GM10266 (cell line): ENCODE measurements at regions not wholly inside any gene's neighbourhood (a gene's known extent, or its start where the extent isn't known, plus 50 kb on each side); places are given as distances from the start of the nearest gene placed in this dataset.

Experiments
- DNase-seq: peaks from one replicate; pipeline ENCODE4 v3.0.0; 2012; ENCODE audit errors: extremely low spot score
- TF ChIP-seq, protein P1 (sequence below): IDR thresholded peaks from 2 replicates; pipeline ENCODE4 v1.5.1; 2012; ENCODE audit warnings: mild to moderate bottlenecking, low read depth; ENCODE audit not compliant: control insufficient read depth, insufficient read depth; ENCODE audit errors: missing control alignments

DNA sequence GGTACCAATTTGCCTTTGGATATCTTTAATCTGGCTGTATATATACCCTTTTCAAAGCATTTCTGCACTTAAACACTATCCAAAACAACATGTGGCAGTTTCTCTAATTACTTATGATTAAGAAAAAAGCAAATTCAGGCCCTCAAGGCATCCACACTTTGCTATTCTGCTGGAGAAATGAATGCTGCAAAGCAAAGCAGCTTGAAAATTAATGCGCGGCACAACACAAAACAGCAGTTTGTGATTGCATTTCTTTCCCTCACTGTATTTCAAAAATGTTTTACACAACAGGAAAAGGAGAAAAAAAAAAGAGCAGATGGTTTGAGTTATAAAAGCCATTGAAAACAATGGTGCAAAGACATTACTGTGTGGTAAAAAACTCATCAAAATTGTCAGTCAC, 738.4 kb upstream of the RAG2 start:
- DNase-seq = no peak
- TF ChIP-seq, protein P1, sequence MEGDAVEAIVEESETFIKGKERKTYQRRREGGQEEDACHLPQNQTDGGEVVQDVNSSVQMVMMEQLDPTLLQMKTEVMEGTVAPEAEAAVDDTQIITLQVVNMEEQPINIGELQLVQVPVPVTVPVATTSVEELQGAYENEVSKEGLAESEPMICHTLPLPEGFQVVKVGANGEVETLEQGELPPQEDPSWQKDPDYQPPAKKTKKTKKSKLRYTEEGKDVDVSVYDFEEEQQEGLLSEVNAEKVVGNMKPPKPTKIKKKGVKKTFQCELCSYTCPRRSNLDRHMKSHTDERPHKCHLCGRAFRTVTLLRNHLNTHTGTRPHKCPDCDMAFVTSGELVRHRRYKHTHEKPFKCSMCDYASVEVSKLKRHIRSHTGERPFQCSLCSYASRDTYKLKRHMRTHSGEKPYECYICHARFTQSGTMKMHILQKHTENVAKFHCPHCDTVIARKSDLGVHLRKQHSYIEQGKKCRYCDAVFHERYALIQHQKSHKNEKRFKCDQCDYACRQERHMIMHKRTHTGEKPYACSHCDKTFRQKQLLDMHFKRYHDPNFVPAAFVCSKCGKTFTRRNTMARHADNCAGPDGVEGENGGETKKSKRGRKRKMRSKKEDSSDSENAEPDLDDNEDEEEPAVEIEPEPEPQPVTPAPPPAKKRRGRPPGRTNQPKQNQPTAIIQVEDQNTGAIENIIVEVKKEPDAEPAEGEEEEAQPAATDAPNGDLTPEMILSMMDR = no peak

DNA sequence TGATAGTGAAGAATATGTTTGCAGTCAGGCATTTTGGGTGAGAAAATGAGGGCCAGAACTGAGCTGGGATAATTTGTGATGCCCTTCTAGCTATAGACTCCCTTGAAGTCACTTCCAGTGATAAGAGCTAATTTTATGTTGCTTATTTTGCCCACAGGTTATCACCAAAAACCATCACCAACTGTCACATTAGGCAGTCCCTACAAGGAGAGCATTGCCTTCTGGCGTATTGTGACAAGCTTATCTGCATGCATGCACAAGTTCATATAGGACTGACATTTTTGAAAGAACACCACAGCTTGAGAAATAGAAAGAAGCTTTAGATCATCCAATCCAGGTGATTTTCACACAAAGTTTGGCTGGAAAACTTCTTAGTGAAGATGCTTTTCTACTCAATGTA, 735.3 kb upstream of the RAG2 start:
- TF ChIP-seq, protein P1 = no peak
- DNase-seq = no peak

DNA sequence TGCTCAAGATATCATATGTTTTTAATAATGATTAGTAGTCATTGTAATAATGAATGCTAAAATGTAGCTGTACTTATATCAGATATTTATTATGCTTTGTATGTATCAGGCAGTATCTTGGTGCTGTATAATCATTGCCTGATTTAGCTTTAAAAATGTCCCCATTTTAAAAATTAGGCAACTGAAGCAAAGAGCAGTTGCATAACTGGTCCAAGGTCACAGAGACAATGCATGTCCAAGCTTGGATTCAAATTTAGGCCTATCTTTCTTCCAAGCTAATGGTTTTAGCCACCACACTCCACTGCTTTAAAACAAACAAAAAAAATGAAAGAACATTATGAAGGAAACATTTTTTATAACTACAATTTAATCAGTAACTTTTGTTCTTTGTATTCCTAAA, 725.8 kb upstream of the RAG2 start:
- TF ChIP-seq, protein P1 = no peak
- DNase-seq = no peak

DNA sequence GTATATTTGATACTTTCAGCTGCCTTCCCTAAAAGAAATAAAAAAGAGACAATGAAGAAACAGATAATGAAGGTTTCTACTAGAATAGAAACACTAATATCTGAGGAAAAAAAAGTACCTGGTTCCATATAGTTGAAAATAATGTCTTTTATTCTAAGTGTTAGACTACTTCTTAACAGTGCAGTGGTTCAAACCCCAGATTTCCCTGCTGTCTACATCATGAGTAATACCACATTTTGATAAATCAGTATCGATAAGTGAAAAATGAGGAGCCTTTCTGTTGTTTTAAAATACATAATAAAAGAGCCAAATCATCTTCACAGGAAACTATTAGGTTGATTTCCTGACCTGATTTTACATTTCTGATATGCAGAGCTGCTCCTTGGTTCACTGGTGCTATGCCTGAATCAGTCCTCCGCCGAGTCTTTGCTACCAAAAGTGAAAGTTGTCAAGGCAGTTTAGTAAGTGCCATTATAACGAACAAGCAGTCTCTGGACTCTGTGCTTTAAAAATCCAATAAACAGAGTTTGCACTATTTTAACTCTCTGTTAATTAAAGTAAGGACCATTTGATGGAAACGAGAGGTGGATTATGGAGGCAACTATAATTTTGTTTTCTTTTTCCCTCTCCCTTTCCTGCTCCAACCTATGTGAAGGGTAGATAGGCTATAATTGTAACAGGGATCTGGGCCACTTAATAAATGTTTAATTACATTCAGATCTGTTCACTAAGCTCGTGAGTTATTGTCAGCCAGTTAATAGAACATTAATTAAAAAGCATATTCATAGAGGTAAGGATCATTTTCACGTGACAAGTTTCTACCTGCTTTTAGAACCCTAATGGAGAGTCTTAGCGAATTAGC, 724.5 kb upstream of the RAG2 start:
- DNase-seq = no peak

DNA sequence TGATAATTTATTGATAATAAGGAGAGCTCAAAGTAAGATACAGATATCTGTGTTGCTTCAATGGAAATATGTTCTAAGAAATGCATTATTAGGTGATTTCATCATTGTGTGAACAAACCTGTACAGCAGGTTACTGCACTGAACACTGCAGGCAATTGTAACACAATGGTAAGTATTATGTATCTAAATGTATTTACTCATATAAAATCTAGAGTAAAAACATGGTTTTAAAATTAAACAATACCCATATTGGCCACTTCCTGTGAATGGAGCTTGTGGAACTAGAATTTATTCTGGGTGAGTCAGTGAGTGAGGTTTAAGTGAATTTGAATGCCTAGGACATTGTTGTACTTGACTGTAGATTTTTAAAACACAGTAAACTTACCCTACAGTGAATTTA, 722.9 kb upstream of the RAG2 start:
- DNase-seq = no peak

More for the DNA sequence above, 724.5 kb upstream of the RAG2 start:
- TF ChIP-seq, protein P1 = no peak

DNA sequence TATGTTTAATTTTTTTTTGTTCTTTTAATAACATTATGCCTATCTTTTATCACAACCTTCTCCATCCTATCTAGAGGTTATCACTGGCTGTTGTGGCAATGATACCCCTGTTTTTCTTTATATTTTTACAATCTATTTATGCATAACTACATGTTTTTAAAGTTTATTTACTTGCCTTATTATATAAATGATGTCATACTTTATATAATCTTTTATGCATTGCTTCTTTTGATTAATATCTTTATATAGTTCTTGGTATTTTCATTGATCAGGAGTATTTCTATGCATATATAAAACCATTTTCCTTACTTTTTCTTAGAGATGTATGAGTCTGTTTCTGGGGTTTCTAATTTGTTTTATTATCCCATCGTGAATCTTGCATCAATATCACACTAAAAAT, 719.8 kb upstream of the RAG2 start:
- no peak for DNase-seq
- TF ChIP-seq, protein P1 = no peak

More for the DNA sequence above, 722.9 kb upstream of the RAG2 start:
- TF ChIP-seq, protein P1 = no peak

DNA sequence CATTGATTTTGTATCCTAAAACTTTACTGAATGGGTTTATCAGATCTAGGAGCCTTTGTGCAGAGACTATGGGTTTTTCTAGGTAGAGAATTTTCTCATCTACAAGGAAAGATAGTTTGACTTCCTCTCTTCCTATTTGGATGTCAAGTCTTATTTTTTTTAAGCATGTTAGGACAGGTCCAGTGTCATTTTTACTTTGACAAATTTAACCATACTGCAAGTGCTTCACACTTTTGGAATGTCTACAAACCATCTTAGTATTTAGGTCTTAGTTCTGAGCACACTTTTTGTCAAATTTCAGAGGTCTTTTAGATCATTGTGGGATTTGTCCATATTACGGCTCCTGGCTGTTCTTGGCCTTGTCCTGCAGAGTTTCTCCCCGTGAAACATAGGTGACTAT, 715.2 kb upstream of the RAG2 start:
- no peak for DNase-seq
- TF ChIP-seq, protein P1 = no peak
